C1 segment of cervical spinal cord (tissue), 14 donors: ENCODE measurements at regions not wholly inside any gene's neighbourhood (a gene's known extent, or its start where the extent isn't known, plus 50 kb on each side); places are given as distances from the start of the nearest gene placed in this dataset.
A peak's percentile ranks its signal among the peaks of the same experiment; 100 is the strongest.
"Not testable (repeated sequence)": the region's sequence is repeated elsewhere in the genome, so short reads cannot be mapped to it uniquely, and the experiment has no call there.

ENCODE experiments used
- DNase-seq, 14 donors: peaks; one replicate each; lab custom pipeline; 2025; lab: John Stamatoyannopoulos, UW

- no peak for DNase-seq
Measured at GRCh38 chr2:163191372-163191771, 352.8 kb upstream of the KCNH7 start.

DNA sequence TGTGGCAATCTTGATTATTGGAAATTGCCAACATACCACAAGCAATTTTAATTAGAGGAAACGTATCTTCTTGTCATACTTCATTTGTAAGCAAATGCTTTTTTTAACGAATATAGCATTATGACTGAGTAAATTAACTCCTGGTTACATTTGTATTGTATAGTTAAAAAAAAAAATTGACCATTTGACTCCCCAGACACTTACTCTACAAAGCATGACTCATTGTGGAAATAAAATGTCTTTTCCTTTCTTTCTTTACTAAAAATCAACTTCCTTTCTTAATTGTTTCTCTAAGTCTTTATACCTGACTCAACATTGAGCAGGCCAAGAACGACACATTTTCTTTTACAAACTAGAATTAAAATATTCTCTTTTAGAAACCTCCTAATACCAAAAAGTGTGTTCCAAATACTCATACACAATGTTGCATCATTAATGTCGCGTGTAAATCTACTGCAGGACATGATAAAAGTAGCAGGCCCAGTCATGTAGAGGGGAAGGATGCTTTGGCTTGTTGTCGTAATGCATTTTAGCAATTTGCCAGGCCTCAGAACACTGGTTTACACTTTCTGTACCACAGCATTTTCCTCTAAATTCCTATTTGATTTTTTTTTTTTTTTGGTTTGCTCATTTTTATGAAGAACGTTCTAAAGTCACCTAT is 349.6 kb upstream of the KCNH7 start:
- DNase-seq: no peak

GRCh38 chr2:163187119-163187518 is 348.6 kb upstream of the KCNH7 start:
- no peak for DNase-seq

DNA sequence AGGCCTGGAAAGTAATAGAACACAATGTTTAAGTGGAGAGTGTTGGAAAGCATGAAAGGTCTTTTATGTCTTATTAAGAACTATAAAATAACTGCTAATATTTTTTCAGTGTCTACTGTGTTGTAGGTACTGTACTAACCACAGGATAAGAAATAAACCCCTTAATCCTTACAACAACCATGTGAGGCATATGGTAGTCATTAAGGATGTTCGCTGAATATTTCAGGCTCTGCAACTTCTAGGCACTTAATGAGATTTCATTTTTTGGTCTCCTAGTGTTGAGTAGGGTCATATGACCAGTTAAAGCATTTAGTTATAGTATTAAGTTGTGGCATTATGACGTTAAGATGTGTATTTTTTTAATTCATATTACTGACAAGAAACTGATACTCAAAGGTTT is 346.6 kb upstream of the KCNH7 start:
- no peak for DNase-seq

- DNase-seq: no peak
Measured at GRCh38 chr2:163182764-163183354, 344.3 kb upstream of the KCNH7 start.

DNA sequence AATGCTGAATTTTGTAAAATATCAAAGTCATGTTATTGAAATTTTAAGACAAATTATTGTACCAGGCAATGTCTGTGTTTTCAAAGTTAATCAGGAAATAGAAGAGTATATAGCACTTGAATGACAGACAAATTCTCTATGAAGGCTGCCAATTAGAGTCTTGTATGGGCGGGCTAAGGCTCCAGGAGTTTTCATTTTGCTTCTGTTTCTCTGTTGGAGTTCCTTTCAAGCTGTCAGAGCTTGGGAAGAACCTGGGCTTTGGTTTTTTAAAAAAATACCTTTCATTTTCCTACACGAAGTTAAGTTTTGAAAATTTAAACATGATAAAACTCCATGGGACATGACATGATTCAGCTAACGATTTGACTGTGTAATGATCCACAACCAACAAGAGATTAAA is 339.0 kb upstream of the KCNH7 start:
- DNase-seq: no peak

DNA sequence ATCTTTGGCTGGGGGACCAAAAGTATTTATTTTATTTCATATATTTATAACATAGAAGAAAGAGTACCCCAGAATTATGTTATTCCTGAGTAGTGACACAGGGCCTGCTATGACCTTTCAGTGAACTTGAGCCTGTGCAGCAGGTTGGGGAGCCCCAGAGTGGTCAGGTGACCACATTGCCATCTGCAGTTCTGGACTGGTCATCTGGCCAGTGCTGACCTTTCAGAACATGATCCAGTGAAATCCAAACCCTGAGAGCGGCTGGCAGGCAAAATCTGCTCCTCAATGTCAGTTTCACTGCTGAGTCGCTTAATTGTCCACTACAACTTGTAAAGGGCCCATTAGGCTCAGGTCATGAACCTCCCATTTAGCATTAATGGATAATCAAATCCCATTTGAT is 336.7 kb upstream of the KCNH7 start:
- no peak for DNase-seq

GRCh38 chr2:163173591-163173990 is 335.0 kb upstream of the KCNH7 start:
- DNase-seq: no peak

- no peak for DNase-seq
Measured at GRCh38 chr2:163171786-163172530, 333.4 kb upstream of the KCNH7 start.

GRCh38 chr2:163157891-163158496 is 319.4 kb upstream of the KCNH7 start:
- no peak for DNase-seq

DNA sequence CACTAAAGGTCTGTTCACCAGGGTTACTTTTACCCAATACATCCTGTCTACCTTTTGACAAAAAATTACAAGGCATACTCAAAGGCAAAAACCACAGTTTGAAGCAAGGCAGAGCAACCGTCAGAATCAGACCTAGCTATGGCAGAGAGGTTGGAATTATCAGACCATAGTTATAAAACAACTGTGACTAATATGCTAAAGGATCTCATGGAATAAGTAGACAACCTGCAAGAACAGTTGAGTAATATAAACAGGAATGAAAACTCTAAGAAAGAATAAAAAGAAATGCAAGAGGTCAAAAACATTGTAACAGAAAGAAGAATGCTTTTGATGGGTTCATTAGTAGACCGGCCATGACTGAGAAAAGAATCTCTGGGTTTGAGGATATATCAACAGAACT is 318.8 kb upstream of the KCNH7 start:
- DNase-seq: no peak

DNA sequence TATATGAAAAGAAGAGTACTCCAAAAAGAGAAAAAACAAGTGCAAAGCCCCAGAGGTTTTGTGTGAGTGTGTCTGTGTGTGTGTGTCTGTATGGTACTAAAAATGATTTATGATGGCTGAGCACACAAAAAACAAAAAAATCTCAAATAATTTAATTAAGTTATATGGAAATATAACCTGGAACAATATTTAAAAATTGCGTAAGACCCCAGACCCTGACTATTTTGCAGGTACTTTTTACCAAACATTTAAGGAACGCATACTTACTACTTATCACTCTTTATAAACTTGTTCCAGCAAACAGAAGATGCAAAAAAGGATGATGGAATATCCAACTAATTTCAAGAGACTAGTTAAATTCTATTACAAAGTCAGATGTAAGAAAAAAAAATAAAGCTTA is 317.4 kb upstream of the KCNH7 start:
- DNase-seq: no peak

- DNase-seq: no peak
Measured at GRCh38 chr2:163155279-163155883, 316.8 kb upstream of the KCNH7 start.

- no peak for DNase-seq
Measured at GRCh38 chr2:163142618-163143017, 304.1 kb upstream of the KCNH7 start.

GRCh38 chr2:163138947-163139346 is 300.4 kb upstream of the KCNH7 start:
- DNase-seq: no peak

- no peak for DNase-seq
Measured at GRCh38 chr2:163135256-163135655, 296.7 kb upstream of the KCNH7 start.

DNA sequence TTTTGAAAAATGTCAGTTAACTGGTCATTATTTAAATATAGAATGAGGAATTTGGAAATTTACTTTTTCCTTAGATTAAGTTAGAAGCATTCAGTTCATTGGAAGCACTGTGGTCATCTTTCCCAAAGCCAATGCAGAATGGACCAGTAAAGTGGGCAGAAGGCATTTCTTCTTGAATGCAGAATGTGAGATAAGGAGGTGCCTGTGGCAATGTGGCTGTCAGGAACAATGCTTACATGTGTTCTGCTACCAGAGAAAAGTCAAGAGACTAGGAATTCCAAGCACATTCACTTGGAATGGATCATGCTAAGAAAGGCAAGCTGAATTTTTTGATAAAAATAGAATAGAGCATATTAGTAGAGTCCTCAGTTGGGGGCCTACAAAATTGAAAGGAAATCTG is 295.0 kb upstream of the KCNH7 start:
- DNase-seq: no peak

GRCh38 chr2:163132850-163133249 is 294.3 kb upstream of the KCNH7 start:
- DNase-seq: peak in 1 of 14 donors; percentile 6

DNA sequence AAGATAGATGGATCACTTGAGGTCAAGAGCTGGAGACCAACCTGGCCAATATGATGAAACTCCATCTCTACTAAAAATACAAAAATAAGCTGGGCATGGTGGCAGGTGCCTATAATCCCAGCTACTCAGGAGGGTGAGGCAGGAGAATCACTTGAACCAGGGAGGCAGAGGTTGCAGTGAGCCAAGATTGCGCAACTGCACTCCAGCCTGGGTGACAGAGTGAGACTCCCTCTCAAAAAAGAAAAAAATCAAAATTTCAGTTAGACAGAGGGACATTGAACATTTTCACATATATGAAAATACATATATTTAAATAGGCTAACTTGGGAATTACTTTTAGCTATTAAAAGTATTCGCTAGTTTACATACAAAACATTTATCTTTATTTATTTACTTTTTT is 293.6 kb upstream of the KCNH7 start:
- DNase-seq: not testable (repeated sequence)

DNA sequence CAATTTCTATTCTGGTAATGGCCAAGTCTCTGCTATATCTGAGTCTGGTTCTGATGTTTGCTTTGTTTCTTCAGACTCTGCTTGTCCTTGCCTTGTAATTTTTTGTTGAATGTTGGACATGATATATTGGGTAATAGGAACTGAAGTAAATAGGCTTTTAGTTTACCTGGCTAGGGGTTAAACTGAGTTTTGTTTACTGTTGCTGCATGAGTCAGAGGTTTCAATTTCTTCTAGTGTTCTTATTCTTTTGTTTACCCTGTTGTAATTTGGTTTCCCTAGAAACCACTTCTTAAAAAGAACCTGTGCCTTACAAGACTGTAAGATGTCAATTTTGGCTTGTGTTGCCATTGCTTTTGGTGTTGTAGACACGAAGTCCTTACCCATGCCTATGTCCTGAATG is 285.0 kb upstream of the KCNH7 start:
- DNase-seq: no peak

- DNase-seq: no peak
Measured at GRCh38 chr2:163122257-163122656, 283.7 kb upstream of the KCNH7 start.

DNA sequence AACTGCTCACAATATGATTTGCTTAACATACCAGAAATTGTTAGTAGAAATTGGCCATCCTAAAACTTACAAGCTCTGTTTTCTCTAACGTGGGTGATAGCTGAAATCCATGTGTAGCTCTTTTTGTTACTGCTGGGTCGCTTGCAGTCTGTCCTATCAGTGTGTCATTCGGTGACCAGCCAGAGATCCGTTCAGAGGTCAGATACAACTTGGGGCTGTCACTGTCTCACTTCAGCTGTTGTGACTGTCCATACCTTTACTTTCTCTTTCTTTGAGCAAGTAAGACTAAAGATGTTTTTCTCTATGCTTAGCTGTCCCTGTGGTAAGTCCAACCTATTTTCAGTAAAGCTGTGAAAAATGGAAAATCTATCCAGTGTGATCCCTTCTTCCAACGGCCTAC is 282.9 kb upstream of the KCNH7 start:
- no peak for DNase-seq
